ENCODE measurements at regions not wholly inside any gene's neighbourhood (a gene's known extent, or its start where the extent isn't known, plus 50 kb on each side); places are given as distances from the start of the nearest gene placed in this dataset.

DNA sequence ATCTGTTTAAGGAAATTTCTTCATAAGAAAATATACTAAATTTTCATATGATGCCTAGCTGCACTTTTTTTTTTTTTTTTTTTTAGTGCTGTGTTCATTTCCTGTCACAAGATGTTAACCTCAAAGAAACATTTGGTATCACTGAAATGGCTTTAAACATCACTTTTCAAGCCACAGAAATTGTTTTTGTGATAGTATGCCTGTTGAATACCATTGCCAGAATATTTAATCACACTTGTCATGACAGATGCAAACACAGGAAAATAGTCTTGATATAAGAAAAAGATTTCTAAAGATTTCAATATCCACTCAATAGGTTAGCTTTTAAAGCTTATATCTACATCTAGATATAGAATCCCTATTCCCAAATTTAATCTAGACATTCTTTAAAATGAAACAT is 608.5 kb upstream of the AGTR1 start:
- DNase-seq: no peak

GRCh38 chr3:148090156-148090555 is 607.5 kb upstream of the AGTR1 start:
- WGBS, 2 donors: 52 to 57% methylated on average over 2 of the region's 2 CpGs
- Histone ChIP-seq H3K4me3 (no peak overlapping the region), H3K4me1 (no peaks in the 10 kb centered on the region), H3K9me3 (no peaks in the 10 kb centered on the region), H3K36me3 (ENCODE audit: low read depth, missing control alignments) (no peaks in the 10 kb centered on the region), H3K27ac (no peak overlapping the region), H3K27me3 (no peaks in the 10 kb centered on the region)
- TF ChIP-seq POLR2A (IDR thresholded peaks at IDR 0.05): no peak
- TF ChIP-seq CTCF (IDR thresholded peaks at IDR 0.05): no peak
- no peak for DNase-seq
- intact Hi-C loops (cut with DNase I; ENCODE audit: low total_unique reads): no loop called here

More for the DNA sequence above, 608.5 kb upstream of the AGTR1 start:
- H3K4me1 ChIP-seq: no peaks in the 10 kb centered on the region
- no peak overlapping the region for H3K4me3 ChIP-seq
- H3K27ac ChIP-seq: no peak overlapping the region
- H3K36me3 ChIP-seq (ENCODE audit: low read depth, missing control alignments): no peaks in the 10 kb centered on the region
- no peaks in the 10 kb centered on the region for H3K9me3 ChIP-seq
- intact Hi-C loops (cut with DNase I; ENCODE audit: low total_unique reads): no loop called here
- H3K27me3 ChIP-seq: no peaks in the 10 kb centered on the region
- no peak for TF ChIP-seq CTCF (IDR thresholded peaks at IDR 0.05)

- Histone ChIP-seq H3K4me1 (no peaks in the 10 kb centered on the region), H3K9me3 (no peaks in the 10 kb centered on the region), H3K36me3 (ENCODE audit: low read depth, missing control alignments) (no peaks in the 10 kb centered on the region), H3K27ac (no peak overlapping the region), H3K27me3 (no peaks in the 10 kb centered on the region), H3K4me3 (no peak overlapping the region)
- TF ChIP-seq POLR2A (IDR thresholded peaks at IDR 0.05) (no peak), CTCF (IDR thresholded peaks at IDR 0.05) (no peak)
- intact Hi-C loops (cut with DNase I; ENCODE audit: low total_unique reads): no loop called here
- whole genome bisulfite sequencing, 2 donors: 82 to 87% methylated on average over 5 of the region's 5 CpGs
- DNase-seq: no peak
Measured at GRCh38 chr3:148092624-148093347, 604.9 kb upstream of the AGTR1 start.

DNA sequence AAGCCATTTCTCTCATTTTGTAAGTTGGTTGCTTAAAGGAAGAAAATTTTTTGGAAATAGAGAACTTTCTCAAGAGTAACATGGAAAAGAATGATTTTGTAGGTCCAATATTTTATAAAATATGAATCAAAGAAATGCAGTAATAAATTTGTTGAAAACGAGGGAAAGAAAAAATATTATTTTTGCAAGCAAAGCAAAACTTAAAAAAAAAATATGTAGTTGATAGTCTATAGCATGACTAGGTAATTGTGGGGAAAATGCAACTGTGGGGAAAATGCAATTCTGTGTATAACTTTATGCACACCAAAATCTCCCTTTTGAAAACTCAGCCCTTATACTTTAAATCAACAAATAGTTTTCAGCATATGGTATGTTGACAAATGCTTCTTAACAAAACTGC is 604.0 kb upstream of the AGTR1 start:
- Histone ChIP-seq H3K4me3 (no peak overlapping the region), H3K27ac (no peak overlapping the region), H3K9me3 (no peaks in the 10 kb centered on the region), H3K36me3 (ENCODE audit: low read depth, missing control alignments) (no peaks in the 10 kb centered on the region), H3K4me1 (no peaks in the 10 kb centered on the region), H3K27me3 (no peaks in the 10 kb centered on the region)
- intact Hi-C loops (cut with DNase I; ENCODE audit: low total_unique reads): no loop called here
- no peak for TF ChIP-seq POLR2A (IDR thresholded peaks at IDR 0.05)
- no peak for TF ChIP-seq CTCF (IDR thresholded peaks at IDR 0.05)
- 50 to 66% methylated on average over 1 of the region's 1 CpG for WGBS, 2 donors
- no peak for DNase-seq

DNA sequence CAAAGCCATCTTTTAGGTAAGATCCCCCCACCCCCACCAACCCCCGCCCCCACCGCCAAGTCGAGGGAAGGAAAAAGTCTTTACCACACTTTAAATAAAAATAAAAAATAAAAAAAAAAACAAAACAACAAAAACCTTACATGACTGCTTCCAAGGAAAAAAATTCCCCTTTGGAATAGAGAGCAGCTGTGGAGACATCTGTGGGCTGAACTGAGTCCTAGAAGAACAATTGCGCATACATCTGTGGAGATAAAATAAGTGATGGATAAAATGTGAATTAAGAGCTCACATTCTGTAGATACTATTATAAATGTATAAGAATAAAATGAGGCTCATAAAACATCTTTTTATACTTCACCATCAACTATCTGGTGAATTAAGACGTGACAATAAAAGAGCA is 601.7 kb upstream of the AGTR1 start:
- DNase-seq: no peak
- H3K27me3 ChIP-seq: no peaks in the 10 kb centered on the region
- no peak for TF ChIP-seq CTCF (IDR thresholded peaks at IDR 0.05)
- TF ChIP-seq POLR2A (IDR thresholded peaks at IDR 0.05): no peak
- H3K36me3 ChIP-seq (ENCODE audit: low read depth, missing control alignments): no peaks in the 10 kb centered on the region
- WGBS, 2 donors: 74 to 79% methylated on average over 5 of the region's 5 CpGs
- intact Hi-C loops (cut with DNase I; ENCODE audit: low total_unique reads): no loop called here
- peaks cover 4% of the 10 kb centered on the region for H3K4me1 ChIP-seq
- H3K9me3 ChIP-seq: no peaks in the 10 kb centered on the region
- H3K27ac ChIP-seq: no peak overlapping the region
- H3K4me3 ChIP-seq: no peak overlapping the region
